ENCODE measurements at regions not wholly inside any gene's neighbourhood (a gene's known extent, or its start where the extent isn't known, plus 50 kb on each side); places are given as distances from the start of the nearest gene placed in this dataset.

DNA sequence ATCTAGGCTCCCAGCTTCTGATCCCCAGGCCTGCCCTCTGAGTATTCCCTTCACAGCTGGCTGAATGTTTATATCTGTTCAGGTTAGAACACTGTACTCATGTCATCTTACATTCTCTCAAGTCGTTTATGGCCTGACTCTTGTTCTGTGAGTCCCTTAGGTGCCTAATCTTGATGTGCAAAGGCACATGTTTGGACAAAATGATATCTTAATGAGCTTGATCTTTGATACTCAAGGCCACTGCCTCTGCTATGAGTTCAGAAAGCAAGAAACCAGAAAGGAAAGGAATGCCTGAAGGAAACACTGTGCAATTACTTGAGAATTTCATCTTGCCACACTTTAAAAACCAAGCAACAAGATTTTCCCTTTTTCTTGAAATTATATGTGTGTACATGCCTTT, 391.8 kb upstream of the ZNF608 start:
- DNase-seq (ENCODE audit: low spot score): no peak

- no peak for DNase-seq (ENCODE audit: low spot score)
Observed at GRCh38 chr5:125139590-125139989, 393.2 kb upstream of the ZNF608 start.

DNA sequence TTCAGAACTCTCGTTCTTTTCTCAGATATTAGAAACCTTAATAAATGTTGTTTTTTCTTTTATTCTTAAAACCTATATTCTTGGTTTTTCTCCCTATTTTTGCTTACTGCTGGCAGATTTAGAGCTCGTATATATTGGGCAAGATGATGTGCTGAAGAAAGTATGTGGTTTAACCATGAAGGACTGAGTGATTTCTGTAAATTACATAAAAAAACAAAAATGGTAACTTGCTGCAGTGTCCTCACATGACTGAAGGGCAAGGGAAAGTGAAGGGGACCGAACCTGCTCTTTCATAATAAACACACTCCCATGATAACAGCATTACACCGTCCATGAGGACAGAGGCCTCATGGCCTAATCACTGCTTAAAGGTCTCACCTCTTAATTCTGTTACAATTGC, 393.8 kb upstream of the ZNF608 start:
- no peak for DNase-seq (ENCODE audit: low spot score)

GRCh38 chr5:125140855-125141254, 394.4 kb upstream of the ZNF608 start:
- DNase-seq (ENCODE audit: low spot score): peak; percentile 61

DNA sequence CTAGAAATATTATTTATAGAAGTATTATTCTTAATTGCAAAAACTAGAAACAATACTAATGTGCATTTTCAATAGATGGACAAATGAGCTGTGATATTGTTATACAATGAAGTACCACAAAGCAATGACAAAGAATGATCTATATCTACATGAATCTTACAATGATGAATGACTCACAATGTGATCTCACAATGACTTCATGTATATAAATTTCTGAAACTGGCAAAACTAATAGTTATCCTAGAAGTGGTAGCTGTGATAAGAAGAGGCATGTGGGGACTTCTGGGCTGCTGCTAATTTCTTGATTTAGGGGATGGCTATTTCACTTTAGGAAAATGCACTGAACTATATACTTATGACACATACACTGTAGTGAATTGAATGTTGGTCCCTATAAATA, 396.0 kb upstream of the ZNF608 start:
- peak; percentile 41 for DNase-seq (ENCODE audit: low spot score)

GRCh38 chr5:125143011-125143410, 396.6 kb upstream of the ZNF608 start:
- DNase-seq (ENCODE audit: low spot score): no peak

DNA sequence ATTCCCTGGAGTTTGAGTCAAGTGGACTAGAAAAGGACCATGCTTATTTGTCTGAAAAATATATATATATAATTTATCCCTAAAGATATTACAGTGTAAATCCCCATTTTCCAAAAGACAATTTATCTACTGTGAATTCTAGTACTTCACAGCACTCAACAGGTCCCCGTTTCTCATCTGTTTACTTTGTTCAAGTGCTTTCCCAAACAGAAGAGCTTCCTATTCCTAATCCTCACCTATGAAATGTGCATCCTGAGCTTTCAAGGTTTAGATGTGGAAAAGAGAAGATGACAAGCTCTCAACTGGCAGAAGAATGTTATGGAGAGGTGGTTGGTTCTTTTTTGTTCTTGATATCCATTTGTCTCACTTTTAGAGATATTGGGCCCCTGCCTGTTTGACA, 401.6 kb upstream of the ZNF608 start:
- DNase-seq (ENCODE audit: low spot score): no peak

DNA sequence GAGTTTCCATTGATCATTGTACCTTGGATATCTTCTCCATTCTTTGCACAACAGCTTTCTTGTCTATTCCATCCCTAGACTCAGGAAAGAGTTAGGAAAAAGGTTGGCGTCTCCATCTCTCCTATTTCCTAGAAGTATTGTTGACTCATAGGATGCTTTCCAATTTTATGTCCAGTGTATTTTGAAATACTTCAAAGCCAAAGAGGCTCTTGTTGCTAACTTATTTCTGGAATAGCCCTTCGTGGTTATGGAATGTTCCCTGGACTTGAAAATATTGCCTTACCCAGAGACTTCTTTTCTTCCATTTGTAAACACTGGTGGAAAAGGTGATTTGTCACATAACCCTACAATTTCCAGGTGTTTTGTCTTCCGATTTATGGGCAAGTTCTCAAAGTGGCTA, 402.3 kb upstream of the ZNF608 start:
- no peak for DNase-seq (ENCODE audit: low spot score)

DNA sequence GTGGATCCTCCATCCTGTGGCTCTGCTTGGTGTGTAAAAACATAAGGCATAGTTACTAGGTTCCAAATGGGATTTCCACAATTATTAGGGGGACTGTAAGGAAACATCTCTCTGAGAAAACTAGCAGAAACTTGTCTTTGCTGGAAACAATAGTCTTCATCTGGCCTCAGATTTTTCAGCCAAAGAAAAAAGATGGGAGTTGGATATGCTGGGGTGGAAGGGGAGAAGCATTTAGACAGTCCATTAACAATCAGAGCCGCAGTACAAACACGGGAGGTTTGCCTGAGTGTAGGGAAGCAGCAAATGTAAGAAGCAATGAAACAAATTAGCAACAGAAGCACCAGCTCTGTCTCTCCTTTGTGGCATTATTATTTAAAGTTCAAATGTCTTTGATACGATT, 402.7 kb upstream of the ZNF608 start:
- DNase-seq (ENCODE audit: low spot score): no peak

DNA sequence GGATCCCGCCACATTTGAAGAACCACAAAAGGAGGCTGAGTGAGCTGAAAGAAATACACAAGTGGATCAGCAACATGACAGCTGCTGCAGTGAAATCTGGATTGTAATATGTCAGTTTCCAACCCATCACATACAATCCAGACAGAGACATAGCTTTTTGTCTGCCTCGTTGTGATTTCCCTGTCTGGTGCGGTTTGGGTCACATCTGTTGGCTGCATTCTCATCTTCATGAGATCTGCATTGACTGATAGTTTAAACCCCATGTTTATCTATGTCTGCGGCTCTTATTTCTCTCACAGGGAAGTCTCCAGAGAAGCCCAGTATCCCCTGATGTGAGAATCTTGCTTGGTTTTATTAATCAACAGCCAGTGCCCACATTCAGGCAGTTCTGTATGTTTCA, 403.1 kb upstream of the ZNF608 start:
- DNase-seq (ENCODE audit: low spot score): no peak

DNA sequence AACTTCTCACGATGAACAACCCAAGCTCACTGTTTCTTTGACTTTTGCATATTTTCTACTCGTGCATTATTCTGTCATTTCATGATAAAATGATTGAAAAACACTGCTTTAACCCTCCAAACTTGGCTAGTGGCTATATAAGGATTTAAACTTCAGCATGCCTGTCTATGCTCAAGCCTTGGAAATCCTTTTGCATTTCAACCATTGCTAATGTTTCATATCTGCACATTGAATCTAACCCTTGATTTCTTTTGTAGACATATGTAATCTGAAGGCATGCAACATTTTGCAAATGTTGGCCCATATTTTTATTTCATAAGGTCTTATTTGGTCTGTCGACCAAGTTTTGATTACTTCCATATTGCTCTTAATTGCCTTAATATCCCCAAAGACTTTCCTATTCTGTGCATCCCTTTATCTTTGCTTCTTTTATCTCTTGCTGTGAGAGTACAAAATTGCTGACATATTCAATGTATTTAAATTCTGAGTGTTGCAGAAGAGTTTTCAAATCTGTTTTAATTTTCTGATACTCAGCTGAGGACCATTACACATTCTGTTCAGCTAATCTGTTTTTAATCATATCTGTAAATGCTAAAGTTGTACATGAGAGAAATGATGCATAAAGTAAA, 403.7 kb upstream of the ZNF608 start:
- DNase-seq (ENCODE audit: low spot score): no peak

DNA sequence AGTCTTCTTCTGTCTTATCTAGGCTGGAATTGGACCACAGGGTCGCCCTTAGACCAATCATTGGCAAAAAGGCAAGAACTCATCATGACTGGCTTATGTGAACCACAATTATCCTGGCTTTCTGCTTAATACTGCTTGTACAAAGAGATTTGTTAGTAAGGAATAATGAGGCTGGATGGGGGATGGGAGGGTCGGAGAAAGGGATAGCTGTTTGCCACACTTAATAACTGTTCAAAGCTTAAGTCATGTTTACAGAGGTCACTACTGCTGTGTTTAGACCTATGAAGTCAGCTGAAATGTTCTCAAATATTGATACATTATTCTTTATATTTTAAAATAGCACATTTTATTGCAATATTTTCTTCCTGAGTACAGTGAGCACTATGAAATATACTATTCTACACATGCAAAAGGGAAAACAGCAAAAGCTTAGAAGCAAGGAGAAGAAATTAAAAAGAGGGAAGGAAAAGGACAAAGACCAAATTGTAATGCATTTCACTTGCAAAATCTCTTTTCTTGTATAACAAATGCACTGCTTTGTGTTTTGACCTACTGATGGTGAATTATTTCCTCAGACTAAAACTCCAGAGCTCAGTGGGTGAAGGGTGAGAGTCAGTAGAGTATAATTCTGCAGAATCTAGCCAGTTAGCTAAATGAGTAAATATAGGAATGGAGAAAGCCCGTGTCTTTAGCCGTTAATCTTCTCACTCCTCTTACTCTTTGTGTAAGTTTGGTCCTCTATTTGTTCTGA, 404.9 kb upstream of the ZNF608 start:
- DNase-seq (ENCODE audit: low spot score): no peak

GRCh38 chr5:125152044-125152443, 405.6 kb upstream of the ZNF608 start:
- no peak for DNase-seq (ENCODE audit: low spot score)

DNA sequence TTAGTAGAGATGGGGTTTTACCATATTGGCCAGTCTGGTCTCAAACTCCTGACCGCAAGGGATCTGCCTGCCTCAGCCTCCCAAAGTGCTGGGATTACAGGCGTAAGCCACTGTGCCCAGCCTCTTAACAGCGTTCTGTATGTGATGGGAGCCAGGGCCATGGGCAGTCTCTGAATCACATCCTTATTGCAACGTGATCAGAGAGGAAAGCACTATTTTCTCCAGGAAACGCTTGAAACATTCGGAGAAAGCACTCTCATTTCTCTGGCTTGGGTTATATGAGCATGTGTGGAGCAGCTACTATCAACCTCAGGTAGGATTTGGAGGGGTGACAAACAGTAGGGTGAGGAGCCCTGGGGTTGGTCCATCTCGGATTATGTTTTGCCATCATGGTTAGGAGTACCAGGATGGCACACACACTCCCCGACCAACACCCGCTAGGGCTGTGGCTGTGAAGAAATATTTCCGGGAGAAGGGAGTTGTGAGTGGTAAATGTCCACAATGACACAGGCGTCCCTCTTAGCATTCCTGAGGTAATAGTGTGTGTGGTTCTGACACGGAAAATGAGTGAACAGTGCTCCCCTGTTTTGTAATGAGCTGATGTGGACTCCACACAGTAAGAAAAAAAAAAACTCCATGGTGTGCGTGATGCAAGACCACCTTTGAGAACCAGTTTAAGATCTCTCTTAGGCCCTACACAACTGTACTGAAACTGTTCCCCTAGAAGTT, 406.2 kb upstream of the ZNF608 start:
- no peak for DNase-seq (ENCODE audit: low spot score)

DNA sequence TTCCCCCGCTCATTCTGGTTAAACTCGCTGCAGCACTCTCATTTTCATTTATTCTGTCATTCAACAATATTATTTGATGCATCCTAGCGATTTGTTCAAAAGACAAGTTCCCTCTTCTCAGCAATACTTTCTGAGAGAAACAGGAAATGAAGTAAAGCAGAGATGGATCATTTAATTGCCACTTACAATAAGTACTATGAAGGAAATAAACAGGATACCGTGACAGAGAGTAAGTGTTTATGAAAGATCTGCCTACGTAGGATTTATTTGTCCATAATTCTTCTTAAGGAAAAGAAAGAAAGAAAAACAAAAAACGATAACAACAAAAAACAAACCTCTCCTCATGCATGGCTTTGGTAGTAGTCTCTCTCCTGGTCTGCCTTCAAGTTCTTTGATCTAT, 406.8 kb upstream of the ZNF608 start:
- DNase-seq (ENCODE audit: low spot score): no peak

- no peak for DNase-seq (ENCODE audit: low spot score)
Observed at GRCh38 chr5:125154301-125155110, 408.1 kb upstream of the ZNF608 start.

GRCh38 chr5:125160787-125161502, 414.5 kb upstream of the ZNF608 start:
- DNase-seq (ENCODE audit: low spot score): no peak

DNA sequence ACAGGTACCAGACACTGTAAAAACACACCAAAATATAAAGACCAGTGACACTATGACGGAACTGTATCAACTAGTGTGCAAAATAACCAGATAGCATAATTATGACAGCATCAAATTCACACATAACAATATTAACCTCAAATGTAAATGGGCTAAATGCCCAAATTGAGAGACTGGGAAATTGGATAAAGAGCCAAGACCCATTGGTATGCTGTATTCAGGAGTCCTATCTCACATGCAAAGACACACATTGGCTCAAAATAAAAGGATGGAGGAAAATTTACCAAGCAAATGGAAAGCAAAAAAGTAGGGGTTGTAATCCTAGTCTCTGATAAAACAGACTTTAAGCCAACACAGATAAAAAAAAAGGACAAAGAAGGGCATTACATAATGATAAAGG, 416.3 kb upstream of the ZNF608 start:
- no peak for DNase-seq (ENCODE audit: low spot score)

- DNase-seq (ENCODE audit: low spot score): no peak
Observed at GRCh38 chr5:125169396-125169795, 423.0 kb upstream of the ZNF608 start.

DNA sequence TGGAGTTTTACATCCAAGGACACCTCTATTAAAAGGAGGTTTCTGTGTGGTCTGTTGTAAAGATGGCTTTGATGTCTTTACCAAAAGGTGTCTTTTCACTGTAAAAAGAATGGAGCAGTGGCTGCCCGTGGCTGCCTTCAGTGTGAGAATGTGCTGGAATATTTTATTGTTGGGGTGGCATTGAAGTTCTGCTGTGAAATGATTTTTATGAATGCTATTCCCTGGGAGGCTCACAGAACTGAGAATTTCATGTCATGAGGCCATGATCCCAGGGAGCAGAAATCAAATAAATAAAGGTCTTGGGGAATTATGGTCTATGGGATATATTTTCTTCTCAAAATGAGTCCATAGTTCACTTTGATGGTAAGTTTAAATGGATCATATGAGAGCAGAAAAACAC, 425.2 kb upstream of the ZNF608 start:
- DNase-seq (ENCODE audit: low spot score): no peak

- no peak for DNase-seq (ENCODE audit: low spot score)
Observed at GRCh38 chr5:125175348-125176004, 429.0 kb upstream of the ZNF608 start.
